ENCODE measurements at regions not wholly inside any gene's neighbourhood (a gene's known extent, or its start where the extent isn't known, plus 50 kb on each side); places are given as distances from the start of the nearest gene placed in this dataset.

GRCh38 chr20:21632031-21632734 is 73.3 kb upstream of the PAX1 start:
- no peak for TF ChIP-seq CTCF (IDR thresholded peaks at IDR 0.05)
- Mint-ChIP-seq H3K27ac (ENCODE audit: unreplicated experiment) (no peak overlapping the region), H3K4me3 (ENCODE audit: unreplicated experiment) (no peak overlapping the region), H3K9me3 (ENCODE audit: low read depth) (no peaks in the 10 kb centered on the region), H3K27me3 (ENCODE audit: low read depth) (no peaks in the 10 kb centered on the region), H3K36me3 (ENCODE audit: low read depth) (no peaks in the 10 kb centered on the region), H3K4me1 (ENCODE audit: low read depth) (no peaks in the 10 kb centered on the region)
- no peak for DNase-seq (ENCODE audit: low spot score)

- H3K27me3 Mint-ChIP-seq (ENCODE audit: low read depth), result no peaks in the 10 kb centered on the region
- H3K36me3 Mint-ChIP-seq (ENCODE audit: low read depth), result no peaks in the 10 kb centered on the region
- no peaks in the 10 kb centered on the region for H3K9me3 Mint-ChIP-seq (ENCODE audit: low read depth)
- DNase-seq (ENCODE audit: low spot score), result no peak
- H3K4me3 Mint-ChIP-seq (ENCODE audit: unreplicated experiment), result no peak overlapping the region
- TF ChIP-seq CTCF (IDR thresholded peaks at IDR 0.05), result no peak
- H3K27ac Mint-ChIP-seq (ENCODE audit: unreplicated experiment), result no peak overlapping the region
- no peaks in the 10 kb centered on the region for H3K4me1 Mint-ChIP-seq (ENCODE audit: low read depth)
Measured at GRCh38 chr20:21628800-21629199, 76.7 kb upstream of the PAX1 start.

GRCh38 chr20:21623781-21624094 is 81.7 kb upstream of the PAX1 start:
- no peak overlapping the region for H3K27ac Mint-ChIP-seq (ENCODE audit: unreplicated experiment)
- no peak overlapping the region for H3K4me3 Mint-ChIP-seq (ENCODE audit: unreplicated experiment)
- H3K4me1 Mint-ChIP-seq (ENCODE audit: low read depth), result no peaks in the 10 kb centered on the region
- no peaks in the 10 kb centered on the region for H3K9me3 Mint-ChIP-seq (ENCODE audit: low read depth)
- H3K36me3 Mint-ChIP-seq (ENCODE audit: low read depth), result no peaks in the 10 kb centered on the region
- no peak for DNase-seq (ENCODE audit: low spot score)
- TF ChIP-seq CTCF (IDR thresholded peaks at IDR 0.05), result no peak
- peaks cover 4% of the 10 kb centered on the region for H3K27me3 Mint-ChIP-seq (ENCODE audit: low read depth)

GRCh38 chr20:21623074-21623780 is 82.2 kb upstream of the PAX1 start:
- DNase-seq (ENCODE audit: low spot score), result no peak
- H3K4me1 Mint-ChIP-seq (ENCODE audit: low read depth), result no peaks in the 10 kb centered on the region
- peaks cover 5% of the 10 kb centered on the region for H3K27me3 Mint-ChIP-seq (ENCODE audit: low read depth)
- H3K9me3 Mint-ChIP-seq (ENCODE audit: low read depth), result no peaks in the 10 kb centered on the region
- TF ChIP-seq CTCF (IDR thresholded peaks at IDR 0.05), result no peak
- no peak overlapping the region for H3K27ac Mint-ChIP-seq (ENCODE audit: unreplicated experiment)
- H3K4me3 Mint-ChIP-seq (ENCODE audit: unreplicated experiment), result no peak overlapping the region
- H3K36me3 Mint-ChIP-seq (ENCODE audit: low read depth), result no peaks in the 10 kb centered on the region

GRCh38 chr20:21622097-21622857 is 83.2 kb upstream of the PAX1 start:
- Mint-ChIP-seq H3K36me3 (ENCODE audit: low read depth) (no peaks in the 10 kb centered on the region), H3K27ac (ENCODE audit: unreplicated experiment) (no peak overlapping the region), H3K4me3 (ENCODE audit: unreplicated experiment) (no peak overlapping the region), H3K9me3 (ENCODE audit: low read depth) (no peaks in the 10 kb centered on the region), H3K4me1 (ENCODE audit: low read depth) (no peaks in the 10 kb centered on the region), H3K27me3 (ENCODE audit: low read depth) (peaks cover 6% of the 10 kb centered on the region)
- no peak for TF ChIP-seq CTCF (IDR thresholded peaks at IDR 0.05)
- no peak for DNase-seq (ENCODE audit: low spot score)

Measured in chondrocyte (in vitro differentiated cells).